Stimulated activated CD4-positive, alpha-beta T cell treated with anti-CD3 and anti-CD28 coated beads, Interleukin-1b, Interleukin-23, amount 100 ng/mL, for 24 hours (primary cell): ENCODE measurements at regions not wholly inside any gene's neighbourhood (a gene's known extent, or its start where the extent isn't known, plus 50 kb on each side); places are given as distances from the start of the nearest gene placed in this dataset.

Source experiments
- DNase-seq, 4 experiments: peaks; one replicate each; pipeline ENCODE4 v3.0.0-alpha.2; 2020; ENCODE audit warnings: low read depth in 4 of 4, low spot score in 1 of 4

DNA sequence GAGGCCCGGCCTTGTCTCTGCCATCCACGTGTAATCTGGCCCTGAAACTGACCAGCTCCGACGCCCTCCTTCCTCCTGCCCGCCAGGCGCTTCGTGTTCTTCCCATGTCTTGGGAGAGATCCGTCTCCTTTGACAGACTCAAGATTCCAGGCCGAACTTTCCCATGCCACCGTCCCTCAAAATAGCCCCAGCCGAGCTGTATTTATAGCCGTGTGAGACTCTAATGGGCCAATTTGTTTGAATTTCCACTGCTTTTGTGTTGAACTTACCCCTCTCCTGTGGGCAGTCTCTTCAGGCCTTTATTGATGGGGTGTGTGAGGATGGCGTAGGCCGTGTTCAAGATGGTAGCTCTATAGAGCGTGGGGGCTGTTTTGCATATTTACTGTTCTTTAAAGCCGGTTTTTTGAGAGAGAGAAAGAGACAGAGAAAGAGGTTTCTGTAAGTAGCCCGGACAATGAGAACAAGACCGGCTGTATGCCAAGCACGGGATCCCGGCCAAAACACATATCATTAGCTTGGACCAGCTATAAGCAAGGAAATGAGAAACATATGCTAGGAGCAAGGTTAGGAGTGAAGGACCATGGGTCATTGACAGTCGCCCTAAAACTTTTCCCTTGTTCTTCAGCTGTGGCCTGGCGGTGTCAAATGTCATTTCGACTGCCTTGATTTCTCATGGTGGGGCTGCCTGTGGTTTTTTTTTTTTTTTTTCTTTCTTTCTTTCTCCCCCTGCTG is 124.5 kb upstream of the ZFHX3 start:
- no peak for DNase-seq

DNA sequence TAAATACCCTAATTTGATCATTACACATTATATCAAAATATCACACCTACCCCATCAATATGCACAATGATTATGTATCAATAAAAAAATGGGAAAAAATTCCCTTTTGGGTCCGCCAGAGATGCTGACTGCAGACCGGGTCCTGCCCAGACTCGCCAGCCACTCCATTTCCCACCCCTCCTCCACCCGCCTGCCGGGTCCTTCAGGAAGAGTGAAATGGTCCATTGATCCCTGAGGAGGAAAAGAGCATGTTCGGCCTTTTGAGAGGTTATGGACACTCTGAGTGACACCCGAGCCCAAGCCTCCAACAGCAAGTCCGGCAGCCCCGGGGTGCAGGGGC is 123.9 kb upstream of the ZFHX3 start:
- no peak for DNase-seq

DNA sequence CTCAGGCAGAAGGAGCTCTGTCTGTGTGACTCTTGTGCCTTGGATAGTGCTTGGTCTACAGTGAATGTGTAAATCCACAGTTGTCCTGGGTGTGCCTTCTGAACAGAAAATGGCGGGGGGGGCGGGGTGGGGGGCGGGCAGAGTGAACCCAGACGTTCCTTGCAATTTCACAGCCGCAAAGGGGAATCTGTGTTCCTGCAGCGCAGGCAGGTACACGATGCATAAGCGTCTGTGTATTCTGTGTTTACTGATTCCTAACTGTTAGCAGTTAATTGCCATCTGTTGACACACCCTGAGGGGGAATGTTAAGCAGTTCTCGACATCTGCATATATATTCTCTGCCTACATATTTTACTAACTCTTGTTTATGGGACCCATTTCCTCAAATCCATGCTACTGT is 123.5 kb upstream of the ZFHX3 start:
- no peak for DNase-seq

DNA sequence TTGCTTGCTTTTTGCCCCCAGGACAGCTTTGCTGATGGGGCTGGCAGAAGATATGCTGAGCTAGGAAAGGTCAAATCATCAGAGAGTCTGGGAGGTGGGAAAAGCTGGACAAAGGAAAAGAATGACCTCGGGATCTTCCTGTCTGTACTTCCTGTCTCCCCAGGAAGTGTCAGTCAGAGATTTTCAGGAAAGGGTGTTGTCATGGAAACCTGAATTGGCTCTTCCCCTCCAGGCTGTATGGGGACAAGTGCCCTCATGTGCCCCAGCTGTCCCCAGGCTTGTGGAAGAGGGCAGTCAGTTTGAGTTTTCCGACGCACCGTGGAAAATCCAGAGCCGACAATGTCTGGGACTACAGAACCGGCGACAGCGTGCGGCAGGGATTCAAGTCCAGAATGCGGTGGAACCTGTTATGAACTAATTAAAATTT is 122.7 kb upstream of the ZFHX3 start:
- no peak for DNase-seq

DNA sequence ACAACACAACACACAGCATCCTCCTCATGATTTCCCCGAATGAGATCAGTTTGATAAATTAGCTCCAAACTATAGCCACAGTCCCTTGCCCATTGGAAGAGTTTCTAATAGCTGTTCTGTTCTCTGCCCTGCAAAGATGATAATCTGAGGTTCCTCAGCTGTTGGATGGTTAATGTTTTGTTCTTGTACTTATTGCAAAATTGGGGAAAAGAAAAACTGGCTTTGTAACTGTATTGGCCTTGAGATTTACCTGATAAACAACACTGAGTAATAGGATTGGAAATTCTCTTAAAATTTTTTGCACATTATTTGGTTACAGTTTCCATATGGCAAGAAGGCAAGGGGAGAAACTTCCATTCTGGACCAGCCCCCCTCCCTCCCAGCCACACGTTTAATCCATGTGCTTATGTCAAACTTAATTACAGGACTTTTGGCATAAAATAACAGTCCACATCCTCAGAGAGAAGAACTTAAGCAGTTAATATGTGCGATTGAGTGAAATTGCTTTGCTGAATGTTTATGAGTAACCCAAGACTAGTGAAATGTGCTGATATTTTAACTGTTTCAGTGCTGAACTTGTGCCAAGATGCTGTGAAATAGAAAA is 119.1 kb upstream of the ZFHX3 start:
- no peak for DNase-seq

DNA sequence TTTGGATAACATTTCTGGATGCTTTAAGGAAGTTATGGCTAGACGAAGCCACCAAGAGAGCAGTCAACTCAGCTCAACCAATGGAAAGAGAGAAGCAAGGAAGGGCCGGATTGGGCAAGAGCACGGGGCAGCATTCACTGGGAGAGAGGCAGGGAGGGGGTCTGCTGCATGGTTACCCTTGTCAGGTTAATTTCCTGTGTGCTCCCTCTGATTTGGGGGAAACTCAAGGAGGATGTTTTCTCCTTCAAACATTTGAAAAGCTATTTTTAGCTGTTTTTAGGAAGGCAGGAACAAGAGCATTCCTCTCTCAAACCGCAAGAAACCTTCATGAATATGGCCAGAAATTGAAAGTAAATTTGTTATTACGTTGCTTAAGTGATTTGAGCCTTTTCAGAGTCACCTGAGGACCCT is 118.5 kb upstream of the ZFHX3 start:
- no peak for DNase-seq

DNA sequence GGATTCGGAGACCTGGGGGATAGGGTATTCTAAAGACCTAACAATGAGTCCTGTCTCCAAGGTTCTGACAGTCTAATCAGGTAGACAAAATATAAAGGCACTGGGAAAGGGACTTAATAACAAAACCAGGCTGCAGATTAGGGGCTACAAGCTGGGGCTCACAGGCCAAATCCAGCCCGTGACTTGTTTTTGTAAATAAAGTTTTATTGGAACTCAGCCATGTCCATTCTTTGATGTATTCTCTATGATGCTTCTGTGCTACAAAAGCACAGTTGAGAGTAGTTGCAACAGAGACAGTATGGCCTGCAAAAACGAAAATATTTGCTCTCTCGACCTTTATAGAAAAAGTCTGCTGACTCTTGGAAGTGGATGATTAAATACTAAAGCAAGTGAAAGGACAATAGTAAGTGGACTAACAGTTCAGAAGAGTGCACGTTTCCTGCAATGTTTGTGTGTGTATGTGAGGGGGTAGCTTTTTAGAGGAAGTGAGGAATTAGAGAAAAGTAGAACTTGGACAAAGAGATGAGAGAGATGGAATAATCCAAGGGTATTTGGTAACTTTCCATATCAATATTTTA is 115.4 kb upstream of the ZFHX3 start:
- no peak for DNase-seq

DNA sequence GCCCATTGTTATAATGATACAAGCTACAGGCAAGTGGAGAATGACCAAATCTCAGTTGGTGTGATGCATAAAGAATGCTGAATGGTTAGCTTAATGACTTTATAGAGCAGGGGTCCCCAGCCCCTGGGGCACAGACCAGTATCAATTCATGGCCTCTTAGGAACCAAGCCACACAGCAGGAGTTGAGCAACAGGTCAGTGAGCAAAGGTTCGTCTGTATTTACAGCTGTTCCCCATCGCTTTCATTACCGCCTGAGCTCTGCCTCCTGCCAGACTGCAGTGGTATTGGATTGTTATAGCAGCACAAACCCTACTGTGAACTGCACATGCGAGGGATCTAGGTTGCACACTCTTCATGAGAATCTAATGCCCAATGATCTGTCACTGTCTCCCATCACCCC is 114.0 kb upstream of the ZFHX3 start:
- DNase-seq: no peak

DNA sequence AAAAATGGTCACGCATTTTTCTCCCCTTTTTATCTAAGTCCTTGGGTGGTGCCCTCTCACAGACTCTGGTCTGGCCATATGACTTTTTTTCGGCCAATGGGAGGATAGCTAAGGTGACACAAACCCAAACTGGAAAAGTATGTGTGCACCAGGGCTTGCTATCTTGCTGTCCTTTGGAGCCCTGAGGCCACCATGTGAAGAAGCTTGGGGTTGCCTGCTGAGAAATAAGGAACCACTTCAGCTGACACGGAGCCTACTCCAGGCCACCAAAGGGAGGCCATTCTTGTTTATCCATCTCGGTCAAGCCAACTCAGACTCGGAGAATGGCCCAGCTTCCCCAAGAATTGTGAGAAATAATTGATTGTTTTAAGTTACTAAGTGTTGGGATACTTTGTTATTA is 111.4 kb upstream of the ZFHX3 start:
- DNase-seq: no peak

DNA sequence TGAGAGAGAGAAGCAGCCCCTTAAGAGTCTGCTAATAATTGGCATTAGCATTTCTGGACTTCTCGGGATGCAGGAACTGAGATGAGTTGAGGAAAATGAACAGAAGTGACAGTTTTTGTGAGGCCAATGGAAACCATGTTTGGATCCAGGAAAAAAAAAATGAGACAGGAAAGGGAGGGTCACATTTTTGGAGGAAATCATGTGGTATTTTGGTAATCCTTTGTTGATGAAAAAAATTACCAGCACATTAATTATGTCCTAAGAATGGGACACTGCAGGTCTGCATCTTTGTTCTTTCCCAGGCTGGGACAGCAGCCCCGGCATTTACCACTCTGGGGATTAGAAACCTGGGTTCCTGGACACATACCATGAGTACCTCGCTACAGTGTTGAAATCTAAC is 109.9 kb upstream of the ZFHX3 start:
- DNase-seq: no peak

DNA sequence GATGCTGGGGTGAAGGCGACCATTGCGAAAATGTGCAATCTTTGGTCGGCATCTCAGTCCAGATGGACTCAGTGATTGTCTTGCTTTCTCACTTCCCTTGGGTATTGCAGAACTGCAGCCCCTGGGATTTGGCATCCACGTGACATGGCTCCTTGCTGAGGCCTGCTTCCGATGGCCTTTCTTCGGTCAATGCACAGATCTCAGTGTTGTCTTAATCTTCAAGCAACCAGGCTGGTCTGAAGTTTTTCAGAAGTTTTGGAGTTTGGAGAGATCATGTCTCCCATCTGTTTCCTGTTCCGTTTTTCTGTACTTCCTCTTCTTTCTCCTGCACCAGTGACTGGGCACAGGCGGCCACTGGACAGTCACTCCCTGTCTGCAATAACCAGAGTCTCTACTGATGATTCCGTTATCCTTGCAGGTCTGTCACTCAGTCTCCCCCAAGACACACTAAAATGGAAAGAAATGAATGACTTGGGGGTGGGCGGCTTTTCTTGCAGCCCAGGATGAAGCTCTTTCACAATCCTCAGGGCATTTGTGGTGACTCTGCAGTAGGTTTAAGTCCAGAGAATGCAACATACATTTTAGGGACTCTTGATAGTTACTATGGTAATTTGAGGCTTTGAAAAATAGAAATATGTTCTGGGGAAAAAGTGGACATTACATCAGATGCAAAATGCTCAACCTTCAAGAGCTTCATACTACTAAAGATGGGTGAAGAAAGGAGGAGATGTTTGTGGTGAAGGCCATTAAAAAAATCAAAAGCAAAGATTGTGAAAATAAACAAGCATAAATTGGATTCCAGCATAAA is 106.3 kb upstream of the ZFHX3 start:
- no peak for DNase-seq

DNA sequence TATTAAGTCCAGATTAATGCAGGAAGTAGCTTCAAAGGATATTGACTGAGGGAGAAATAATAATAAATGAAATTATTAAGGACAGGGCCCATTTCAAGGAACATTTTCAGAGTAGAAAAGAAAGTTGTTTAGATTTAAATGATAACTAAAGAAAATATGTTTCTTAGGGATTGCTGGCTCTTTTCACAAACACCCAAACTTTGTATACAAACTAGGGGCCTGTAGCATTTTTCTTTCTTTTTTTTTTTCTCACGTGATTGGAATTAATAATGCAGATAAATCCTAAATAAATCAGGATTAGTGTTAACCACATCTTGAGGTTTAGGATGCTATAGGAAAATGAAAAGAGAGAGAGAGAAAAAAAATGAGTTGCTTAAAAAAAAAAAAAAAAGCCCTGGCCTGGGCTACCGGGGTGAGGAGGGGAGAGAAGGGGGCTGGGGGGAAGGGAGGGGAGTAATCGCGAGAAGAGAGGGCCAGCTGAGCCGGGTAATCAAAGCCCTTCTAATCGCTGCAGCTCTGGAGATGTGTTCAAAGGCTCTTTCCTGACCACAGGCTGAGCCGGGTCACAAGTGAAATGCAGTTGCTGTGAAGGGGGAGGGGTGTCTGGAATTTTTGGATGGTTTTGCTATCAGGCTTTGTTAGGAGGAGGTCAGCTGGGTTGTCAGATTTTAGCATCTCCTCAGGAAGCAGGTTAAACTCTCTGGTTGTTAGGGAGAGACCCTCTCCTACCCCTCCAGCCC is 104.6 kb upstream of the ZFHX3 start:
- no peak for DNase-seq

DNA sequence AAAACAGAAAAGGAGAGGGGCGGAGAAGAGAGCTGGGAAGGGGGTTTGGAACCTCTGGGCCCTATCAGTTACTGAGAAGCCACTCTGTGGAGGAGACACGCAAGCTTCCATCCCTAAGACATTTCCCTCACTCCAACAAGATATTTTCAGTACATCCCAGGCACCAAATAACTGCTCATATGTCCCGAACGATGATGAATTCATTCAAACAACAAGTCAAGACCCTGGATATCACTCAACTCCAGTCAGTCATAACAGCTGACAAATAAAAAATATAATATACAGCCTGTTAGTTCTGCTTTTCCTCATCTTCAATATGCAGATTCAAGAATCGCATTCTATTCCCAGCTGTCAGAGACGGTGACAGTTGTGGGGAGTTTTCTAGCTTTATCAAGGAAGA is 104.0 kb upstream of the ZFHX3 start:
- DNase-seq: no peak

DNA sequence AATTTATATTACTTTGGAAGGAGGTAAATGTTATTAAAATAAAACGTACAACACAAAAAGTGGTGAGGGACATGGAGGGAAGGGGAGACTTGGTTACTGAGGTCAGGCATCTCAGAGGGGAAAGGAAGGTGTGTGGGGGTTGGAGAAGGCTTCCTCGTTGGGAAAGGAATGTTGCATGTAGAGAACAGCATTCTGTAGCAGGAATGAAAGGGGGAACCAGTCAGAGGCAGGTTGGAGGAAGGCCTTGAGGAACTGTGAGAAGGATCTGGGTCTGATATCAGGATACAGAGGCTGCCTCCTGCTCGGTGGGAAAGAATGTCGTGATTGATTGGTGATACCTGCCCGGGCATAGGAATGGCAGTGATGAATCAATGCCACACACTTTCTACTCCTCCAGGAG is 103.3 kb upstream of the ZFHX3 start:
- DNase-seq: no peak

DNA sequence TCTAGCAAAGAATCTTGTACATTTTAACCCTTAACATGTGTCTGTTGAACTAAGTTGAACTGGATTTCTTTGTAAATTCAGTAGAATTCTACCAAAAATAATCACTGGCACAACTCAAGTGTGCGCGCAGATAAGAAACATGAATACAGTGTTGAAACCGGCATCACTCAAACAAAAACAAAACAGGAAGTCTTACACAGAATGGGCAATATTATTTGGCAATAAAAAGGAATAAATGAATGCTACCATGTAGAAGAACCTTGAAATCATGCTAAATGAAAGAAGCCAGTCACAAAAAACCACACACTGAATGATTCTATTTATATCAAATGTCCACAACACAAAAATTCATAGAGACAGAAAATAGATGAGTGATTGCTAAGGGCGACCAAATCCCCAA is 102.9 kb upstream of the ZFHX3 start:
- no peak for DNase-seq

DNA sequence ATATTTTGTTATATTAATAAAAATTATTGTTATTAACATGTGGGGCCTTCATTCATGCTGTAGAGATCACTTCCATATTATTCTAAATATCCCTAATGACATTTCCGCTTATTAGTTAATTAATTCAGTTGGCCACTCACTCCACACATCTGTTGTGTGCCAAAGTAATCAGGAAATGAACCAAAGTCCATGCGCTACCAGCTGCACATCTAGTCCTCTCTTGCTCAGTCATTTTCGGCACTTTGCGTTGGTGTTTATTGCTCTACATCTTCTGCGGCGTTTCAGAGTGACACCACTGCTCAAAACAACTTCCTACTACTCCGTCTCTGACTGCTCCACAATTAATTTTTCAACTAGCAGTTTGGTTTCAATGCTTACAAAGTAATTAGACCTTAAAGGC is 101.4 kb upstream of the ZFHX3 start:
- DNase-seq: no peak

DNA sequence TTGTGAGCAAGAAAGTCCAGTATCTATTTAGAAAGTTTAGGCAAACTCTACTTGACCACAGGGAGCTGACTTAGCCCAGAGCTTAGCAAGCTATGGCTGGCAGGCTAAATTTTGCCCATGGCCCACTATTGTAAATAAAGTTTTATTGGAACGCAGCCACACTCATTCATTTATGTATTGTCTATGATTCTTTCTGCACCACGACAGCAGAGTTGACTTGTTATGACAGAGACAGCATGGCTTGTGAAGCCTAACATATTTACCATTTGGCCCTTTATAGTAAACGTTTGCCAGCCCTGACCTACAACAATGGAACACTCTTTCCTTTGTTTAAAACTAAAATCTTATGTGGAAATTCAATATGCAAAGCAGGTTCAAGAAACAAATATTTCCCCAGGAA is 100.0 kb upstream of the ZFHX3 start:
- no peak for DNase-seq

DNA sequence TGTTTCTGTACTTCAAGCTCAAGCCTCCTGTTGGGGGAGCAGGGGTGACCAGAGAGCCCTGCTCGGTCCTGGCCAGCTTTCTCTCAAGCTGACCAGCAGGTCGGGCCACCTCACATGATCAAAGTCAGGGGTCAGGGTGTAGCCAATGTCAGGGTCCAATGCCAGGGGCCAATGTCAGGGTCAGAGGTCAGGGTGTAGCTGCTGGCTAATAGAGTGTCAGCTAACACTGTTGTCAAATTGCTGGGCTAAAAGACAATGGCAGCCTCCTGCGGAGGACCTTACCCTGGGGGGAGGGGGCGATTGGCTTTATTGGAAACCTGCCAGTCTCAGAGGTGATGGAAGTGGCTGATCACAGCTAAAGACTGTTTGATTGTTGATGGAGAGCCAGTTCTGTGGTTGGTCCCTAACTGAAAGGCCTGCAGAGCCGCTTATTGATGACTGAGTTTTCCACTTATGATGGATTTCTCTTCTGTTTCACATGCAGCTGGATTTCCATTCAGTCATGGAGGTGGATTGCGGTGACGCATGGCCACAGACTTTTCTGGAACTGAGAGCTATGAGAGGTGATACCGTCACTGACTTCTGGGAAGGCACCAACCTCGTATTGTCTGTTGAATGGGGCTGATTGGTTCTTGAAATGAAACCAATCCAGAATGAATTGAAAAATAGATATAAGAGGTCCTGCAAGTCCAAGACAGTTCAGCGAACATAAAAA is 97.4 kb upstream of the ZFHX3 start:
- no peak for DNase-seq

DNA sequence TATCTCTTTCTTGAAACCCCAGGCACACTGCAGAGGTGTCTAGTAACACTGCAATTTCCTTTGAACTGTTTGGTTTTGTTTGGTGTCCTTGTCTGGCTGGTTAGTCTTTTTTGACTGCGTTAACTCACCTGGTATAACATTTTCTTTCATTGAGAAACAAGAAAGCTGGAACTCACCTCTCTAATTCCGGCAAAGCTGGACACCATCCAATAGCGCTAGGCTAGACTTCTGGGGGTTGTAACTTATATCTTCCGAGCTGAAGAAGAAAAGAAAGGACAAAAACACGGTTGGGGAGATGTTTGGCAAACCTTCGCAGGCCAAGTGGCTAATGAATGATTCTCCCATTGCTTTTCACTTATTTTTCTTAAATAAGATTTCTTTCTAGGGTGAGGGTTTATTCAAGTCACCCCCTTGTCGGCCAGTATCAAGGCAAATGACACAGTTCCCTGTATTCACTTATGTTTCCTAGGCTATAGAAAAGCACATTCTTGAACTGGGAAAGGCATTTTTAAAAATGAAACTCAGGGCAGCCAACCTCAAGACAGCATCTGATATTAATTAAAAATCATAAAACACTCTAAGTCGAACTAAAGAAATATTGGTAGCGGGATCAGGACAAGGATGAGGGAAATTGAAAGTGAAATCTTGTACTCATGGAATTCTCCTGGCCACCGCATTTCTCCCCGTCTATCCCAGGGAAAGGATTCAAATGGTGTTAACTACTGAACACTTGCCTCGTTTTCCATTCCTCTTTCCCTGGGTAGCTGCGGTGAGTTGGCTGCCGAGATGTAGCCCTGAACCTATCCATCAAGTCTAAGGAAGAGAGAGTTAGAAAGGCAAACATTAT is 95.9 kb upstream of the ZFHX3 start:
- DNase-seq: no peak

DNA sequence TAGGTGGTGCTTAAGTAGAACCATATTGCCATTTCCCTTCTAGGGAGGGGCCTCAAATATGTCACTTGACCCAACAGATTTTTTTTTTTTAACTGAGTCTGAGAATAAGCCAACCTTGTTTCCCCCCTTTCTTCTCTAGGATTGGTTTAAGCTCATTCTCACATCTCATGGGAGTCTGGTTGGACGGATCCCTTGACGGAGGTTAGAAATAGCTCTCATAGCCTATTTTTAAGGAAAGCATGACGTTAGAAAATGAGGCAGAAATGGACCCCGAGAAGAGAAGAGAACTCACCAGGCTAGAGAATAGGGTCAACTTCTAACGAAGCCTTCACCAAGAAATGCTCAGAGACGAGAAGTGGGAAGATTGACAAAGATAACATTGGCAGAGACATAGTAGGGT is 95.1 kb upstream of the ZFHX3 start:
- DNase-seq: no peak
